ENCODE measurements at regions not wholly inside any gene's neighbourhood (a gene's known extent, or its start where the extent isn't known, plus 50 kb on each side); places are given as distances from the start of the nearest gene placed in this dataset.

DNA sequence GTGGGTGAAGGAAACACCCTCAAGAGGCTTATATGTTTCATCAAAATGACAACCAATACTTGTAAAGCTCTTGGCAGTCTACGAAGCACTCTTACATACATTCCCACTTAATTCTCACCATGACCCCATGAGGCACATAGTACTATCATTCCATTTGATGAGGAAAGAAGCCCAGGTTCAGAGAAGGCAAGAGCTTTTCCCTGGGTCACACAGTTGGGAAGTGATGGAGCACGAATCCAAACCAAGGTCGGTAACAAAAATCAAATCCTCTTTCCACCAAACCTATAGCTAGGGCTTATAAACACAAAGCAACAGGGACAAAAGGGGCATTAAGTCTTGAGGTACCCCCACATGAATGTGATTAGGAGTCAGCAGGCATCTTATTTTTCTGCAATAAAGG is 187.1 kb downstream of the UACA start:
- TF ChIP-seq POLR2A (IDR thresholded peaks at IDR 0.05) (no peak), EP300 (IDR thresholded peaks at IDR 0.05; ENCODE audit: low read depth) (no peak)
- TF ChIP-seq, protein P1, sequence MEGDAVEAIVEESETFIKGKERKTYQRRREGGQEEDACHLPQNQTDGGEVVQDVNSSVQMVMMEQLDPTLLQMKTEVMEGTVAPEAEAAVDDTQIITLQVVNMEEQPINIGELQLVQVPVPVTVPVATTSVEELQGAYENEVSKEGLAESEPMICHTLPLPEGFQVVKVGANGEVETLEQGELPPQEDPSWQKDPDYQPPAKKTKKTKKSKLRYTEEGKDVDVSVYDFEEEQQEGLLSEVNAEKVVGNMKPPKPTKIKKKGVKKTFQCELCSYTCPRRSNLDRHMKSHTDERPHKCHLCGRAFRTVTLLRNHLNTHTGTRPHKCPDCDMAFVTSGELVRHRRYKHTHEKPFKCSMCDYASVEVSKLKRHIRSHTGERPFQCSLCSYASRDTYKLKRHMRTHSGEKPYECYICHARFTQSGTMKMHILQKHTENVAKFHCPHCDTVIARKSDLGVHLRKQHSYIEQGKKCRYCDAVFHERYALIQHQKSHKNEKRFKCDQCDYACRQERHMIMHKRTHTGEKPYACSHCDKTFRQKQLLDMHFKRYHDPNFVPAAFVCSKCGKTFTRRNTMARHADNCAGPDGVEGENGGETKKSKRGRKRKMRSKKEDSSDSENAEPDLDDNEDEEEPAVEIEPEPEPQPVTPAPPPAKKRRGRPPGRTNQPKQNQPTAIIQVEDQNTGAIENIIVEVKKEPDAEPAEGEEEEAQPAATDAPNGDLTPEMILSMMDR (IDR thresholded peaks at IDR 0.05) = no peak

Measured in transverse colon (tissue), 3 donors.